Activated CD4-positive, alpha-beta T cell treated with anti-CD3 and anti-CD28 coated beads for 48 hours (primary cell): ENCODE measurements at regions not wholly inside any gene's neighbourhood (a gene's known extent, or its start where the extent isn't known, plus 50 kb on each side); places are given as distances from the start of the nearest gene placed in this dataset.
A peak's percentile ranks its signal among the peaks of the same experiment; 100 is the strongest.
"Not testable (repeated sequence)": the region's sequence is repeated elsewhere in the genome, so short reads cannot be mapped to it uniquely, and the experiment has no call there.

Experiments used
- DNase-seq: peaks from one replicate; pipeline ENCODE4 v3.0.0-alpha.2; 2020

- not testable (repeated sequence) for DNase-seq
These were observed 2777.4 kb upstream of the TPTE start for GRCh38 chr21:7743940-7744339.

DNA sequence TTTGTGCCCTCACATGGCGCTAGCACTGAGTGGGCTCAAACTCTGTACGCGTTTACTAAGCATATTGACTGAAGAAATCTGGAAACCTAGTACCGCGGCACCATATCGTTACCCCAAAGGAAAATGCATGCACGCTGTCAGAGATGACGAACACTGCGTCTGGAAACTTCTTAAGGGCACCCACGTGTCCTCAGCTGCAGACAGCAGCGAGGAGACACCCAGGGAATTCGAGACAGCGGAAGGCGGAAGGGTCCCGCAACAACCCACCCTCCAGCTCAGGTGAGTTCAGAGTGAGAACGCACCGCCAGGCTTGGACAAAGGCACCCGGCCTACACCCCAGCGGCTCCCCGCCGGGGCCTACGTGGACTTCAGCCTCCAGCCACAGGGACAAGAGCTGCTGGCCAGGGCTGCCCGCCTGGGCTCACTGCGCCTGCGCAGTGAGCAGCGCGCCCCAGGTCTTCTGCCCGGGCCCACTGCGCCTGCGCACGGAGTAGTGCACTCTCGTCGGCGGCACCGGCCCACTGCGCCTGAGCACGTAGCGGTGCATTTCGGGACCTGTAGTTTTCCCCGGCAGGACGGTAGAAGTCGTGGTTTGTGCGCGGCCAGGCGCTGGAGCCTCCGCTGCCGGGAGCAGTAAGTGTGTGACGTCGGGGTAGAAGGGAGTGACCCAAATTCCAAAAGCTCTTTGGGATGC is 2776.8 kb upstream of the TPTE start:
- DNase-seq: not testable (repeated sequence)

- not testable (repeated sequence) for DNase-seq
These were observed 2776.3 kb upstream of the TPTE start for GRCh38 chr21:7745100-7745450.

GRCh38 chr21:7747964-7748363 is 2773.4 kb upstream of the TPTE start:
- not testable (repeated sequence) for DNase-seq

- DNase-seq: not testable (repeated sequence)
These were observed 2768.8 kb upstream of the TPTE start for GRCh38 chr21:7752611-7753010.

GRCh38 chr21:7753380-7753877 is 2768.0 kb upstream of the TPTE start:
- peak; percentile 31 for DNase-seq

- not testable (repeated sequence) for DNase-seq
These were observed 2751.4 kb upstream of the TPTE start for GRCh38 chr21:7769985-7770384.

DNA sequence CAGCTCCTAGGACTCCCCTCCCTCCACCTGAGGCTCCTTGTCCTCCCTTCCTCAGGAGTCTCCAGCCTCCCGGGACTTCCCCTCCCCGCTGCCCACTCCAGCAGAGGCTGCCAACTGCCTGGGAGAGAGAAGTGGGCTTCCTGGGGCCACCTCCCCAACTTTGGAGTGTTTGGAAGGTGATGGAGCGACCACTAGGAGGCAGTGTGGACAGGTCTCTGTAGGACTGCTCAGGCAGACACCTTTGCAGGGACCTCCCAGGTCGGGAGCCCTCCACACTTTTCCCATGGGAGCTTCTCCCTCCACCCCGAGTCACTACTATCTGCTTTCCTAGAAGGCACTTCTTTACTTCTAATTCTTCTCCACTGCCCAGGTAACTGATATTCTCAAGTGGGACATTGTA is 2747.2 kb upstream of the TPTE start:
- not testable (repeated sequence) for DNase-seq

DNA sequence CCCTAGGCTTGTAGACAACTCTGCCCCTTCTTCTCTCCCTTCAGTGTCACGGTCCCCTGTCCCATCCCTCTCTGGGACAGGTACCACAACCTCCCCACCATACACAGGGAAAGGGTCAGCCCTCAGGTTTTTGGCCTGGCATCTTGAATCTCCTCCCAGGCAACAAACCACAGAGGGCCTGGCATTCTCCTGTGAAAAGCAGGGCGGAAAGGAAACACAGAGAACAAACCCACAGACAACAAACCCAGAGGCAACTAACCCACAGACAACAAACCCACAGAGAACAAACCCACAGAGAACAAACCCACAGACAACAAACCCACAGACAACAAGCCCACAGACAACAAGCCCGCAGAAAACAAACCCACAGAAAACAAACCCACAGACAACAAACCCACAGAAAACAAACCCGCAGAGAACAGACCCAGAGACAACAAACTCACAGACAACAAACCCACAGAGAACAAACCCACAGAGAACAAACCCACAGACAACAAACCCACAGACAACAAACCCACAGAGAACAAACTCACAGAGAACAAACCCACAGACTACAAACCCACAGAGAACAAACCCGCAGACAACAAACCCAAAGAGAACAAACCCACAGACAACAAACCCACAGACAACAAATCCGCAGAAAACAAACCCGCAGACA is 2745.9 kb upstream of the TPTE start:
- DNase-seq: peak; percentile 2

GRCh38 chr21:7776035-7776434 is 2745.3 kb upstream of the TPTE start:
- not testable (repeated sequence) for DNase-seq

GRCh38 chr21:7776622-7777021 is 2744.8 kb upstream of the TPTE start:
- DNase-seq: not testable (repeated sequence)

- DNase-seq: not testable (repeated sequence)
These were observed 2744.1 kb upstream of the TPTE start for GRCh38 chr21:7777289-7777688.

DNA sequence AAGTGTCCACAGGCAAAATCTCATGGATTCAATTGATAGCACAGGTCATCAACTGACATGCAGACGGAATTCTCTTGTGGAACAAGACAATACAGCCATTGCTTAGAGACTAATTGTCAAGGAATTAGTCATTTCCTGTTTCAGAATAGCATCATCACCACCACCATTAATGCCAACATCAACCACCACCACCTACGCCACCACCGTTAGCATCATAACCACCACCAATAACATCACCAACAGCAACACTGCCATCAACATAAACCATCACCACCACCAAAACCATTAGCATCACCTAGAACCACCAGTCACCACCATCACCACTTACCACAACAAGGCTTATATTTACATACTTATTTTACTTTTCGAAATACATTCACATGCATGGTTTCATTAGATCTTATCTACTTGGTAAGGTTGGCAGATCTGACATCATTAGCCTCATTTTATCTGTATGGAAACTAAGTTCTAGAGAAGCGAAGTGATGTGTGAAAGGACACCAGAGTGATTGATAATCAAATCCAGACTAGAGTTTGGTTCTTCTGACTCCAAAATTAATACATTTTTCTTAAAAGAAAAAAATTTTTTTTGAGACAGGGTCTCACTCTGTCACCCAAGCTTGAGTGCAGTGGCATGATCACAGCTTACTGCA is 2733.8 kb upstream of the TPTE start:
- DNase-seq: not testable (repeated sequence)

DNA sequence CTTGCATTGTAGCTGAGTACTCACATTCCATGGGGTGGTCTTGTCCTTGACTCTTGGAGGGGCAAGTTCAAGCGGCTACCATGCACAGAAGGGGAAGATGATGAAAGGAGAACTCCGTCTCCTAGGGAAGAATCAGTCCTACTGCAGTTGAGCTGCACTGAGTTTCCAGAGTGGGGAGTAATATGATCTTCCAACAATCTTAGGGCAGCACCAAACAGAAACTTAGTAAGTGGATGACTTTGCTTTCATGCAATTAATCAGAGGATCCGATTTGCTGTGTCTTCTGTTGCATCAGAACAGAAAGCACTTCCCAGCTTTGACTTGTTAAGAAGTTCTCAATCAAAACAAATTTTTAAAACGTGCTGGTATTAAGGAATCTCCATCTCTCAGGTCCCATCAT is 2727.6 kb upstream of the TPTE start:
- DNase-seq: not testable (repeated sequence)

DNA sequence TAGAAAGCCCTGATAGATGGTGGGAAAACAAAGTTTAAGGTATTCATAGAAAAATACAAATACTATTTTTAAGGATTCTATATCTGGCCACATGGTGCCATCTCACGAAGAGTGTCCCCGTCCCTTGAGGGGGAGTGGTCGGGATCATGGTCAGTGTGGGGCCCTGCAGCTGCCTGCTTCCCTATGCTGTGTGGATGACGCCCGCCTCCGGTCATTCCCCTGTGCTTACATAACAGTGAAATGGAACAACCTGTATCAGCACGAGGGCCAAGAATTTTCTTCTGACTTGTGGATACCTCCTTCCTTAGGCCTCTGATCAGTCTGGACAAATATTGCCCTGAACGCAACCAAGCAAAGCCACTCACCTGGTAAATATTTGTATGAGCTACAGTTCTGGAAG is 2724.1 kb upstream of the TPTE start:
- not testable (repeated sequence) for DNase-seq

GRCh38 chr21:7798446-7798845 is 2722.9 kb upstream of the TPTE start:
- not testable (repeated sequence) for DNase-seq

DNA sequence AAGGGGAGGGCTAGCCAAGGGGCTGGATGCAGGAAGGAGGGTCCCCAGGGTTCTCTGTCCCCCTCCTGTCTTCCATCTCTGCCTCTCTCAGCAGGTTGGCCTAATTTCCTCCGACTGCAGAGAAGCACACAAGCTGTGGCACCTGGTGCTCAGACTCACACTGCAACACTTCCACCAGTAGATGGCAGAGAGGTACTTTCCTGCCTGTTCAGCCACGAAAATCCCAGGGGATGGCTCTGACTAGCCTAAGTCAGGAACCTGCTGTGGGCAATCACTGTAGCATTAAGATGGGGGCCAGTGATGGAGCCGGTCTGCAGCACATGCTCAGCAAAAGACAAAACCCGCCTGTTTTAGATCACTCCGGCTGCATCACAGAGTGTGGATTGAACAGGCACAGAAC is 2721.7 kb upstream of the TPTE start:
- DNase-seq: not testable (repeated sequence)

DNA sequence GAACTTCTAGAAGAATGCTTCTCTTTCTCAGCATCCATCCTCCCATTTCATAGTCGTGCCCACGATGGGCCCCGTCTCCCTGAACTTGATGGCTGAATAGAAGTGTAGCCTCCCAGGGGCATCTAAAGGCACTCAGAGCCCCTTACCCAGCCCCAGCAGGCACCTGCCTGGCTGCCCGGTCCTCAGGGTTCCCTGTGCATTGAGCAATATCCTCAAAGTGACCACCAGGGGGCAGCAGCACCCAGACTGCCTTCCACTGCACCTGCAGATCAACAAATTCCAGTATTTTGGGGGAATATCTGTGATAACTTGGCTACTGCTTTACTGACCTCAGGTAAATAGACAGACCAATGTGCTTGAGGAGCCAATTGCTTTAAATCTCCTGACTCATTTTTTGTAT is 2707.9 kb upstream of the TPTE start:
- not testable (repeated sequence) for DNase-seq

DNA sequence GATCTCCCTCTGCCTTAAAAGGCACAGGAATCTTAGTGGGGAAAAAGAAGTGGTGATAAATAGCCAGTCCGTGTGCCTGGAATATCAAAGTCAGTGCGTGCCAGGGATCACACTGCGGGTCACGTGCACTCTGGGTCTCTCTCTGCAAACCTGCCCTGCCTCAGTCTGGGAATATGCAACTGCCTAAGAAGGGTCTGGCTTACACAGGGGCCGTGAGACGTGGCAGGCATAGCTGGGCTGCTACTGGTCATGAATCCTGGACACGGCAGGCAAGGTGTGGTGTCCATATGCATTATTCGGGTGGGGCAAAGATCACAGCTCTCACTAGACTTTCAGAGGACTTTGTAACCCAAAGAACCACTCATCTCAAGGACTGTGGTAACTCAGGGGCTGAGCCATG is 2704.4 kb upstream of the TPTE start:
- not testable (repeated sequence) for DNase-seq

- DNase-seq: not testable (repeated sequence)
These were observed 2702.1 kb upstream of the TPTE start for GRCh38 chr21:7819301-7819700.

DNA sequence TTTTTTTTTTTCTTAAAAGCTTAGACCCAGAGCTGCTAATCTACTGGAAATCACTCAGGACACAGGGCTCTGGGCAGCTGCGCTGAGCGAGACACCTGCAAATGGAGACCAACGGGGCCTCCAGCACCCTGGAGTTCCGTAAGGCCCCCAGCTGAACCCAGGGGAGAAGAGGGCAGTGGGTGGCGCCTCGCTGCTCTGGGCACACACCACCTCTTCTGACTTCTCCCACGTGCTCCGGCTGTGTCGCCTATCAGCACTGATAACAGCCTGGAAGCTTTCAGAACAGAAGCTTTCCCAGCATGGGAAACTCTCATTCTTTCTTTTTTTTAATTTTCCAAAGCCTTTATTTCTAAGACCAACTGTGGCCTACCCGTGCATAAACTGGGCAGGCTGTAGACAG is 2695.8 kb upstream of the TPTE start:
- not testable (repeated sequence) for DNase-seq

DNA sequence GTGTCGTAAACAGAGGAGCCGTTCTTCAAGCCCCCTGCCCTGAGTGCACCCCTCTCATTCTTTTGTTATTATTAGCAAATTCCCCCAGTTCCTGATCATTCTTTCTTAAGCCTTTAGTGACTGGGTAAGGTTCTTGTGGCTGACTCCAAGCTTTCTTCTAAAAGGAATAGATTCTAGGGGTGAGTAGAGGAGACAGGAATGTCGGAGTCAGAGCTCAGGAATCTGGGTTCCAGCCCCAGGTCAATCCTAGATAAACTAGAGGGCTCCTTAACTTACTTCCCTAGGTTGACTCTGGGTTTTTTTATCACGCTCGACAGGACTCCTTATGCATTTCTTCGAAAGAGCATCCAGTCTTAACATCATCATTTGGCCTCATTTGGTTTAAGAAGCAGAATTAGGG is 2695.2 kb upstream of the TPTE start:
- DNase-seq: not testable (repeated sequence)

DNA sequence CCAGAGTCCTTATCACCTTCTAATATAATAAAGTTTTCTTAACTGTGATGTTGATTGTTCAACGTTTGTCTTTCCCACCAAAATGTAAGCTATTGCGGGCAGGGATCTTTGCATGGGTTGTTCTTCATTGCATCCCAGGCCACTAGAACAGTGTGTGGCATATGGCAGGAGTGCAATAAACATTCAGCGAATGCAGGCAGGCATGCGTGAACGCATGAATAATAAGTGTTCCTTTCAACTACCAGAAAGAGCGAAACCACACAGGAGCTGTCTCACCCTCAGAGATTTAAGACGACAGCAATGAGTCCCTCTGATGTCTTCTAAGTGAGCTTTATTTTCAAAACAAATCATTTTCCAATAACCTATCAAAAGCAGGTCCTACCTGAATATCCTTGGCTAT is 2693.1 kb upstream of the TPTE start:
- DNase-seq: not testable (repeated sequence)

DNA sequence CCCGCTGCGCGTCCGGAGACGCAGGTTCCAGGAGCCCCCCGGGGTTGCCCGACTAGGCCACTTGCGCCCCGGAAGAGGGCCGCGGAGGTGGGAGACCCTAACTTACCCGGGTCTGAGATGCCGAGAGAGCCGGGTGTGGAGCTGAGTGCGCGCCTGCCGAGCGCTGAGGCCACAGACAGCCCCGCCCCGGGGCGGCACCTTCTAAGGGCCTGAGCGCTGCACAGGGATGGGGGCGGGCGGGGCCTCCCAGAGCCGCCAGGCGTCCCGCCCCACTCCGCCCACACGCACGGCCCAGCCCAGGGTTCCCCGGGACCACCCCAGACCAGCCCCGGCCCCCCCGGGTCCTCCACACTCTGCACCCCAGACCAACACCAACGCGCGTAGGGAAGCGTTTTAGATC is 2692.0 kb upstream of the TPTE start:
- not testable (repeated sequence) for DNase-seq
